ENCODE measurements at regions not wholly inside any gene's neighbourhood (a gene's known extent, or its start where the extent isn't known, plus 50 kb on each side); places are given as distances from the start of the nearest gene placed in this dataset.
"Not testable (repeated sequence)": the region's sequence is repeated elsewhere in the genome, so short reads cannot be mapped to it uniquely, and the experiment has no call there.

- no peaks in the 10 kb centered on the region for H3K9me3 ChIP-seq (ENCODE audit: severe bottlenecking)
- no peak for TF ChIP-seq CTCF (IDR thresholded peaks at IDR 0.05; ENCODE audit: low read depth, low read length)
- no peak overlapping the region for H3K4me3 ChIP-seq (ENCODE audit: low read depth, low read length)
- no peaks in the 10 kb centered on the region for H3K36me3 ChIP-seq
- H3K27ac ChIP-seq: no peak overlapping the region
- no peak for DNase-seq
- peaks cover 27% of the 10 kb centered on the region for H3K27me3 ChIP-seq (ENCODE audit: insufficient read depth, low read depth, severe bottlenecking)
Observed at GRCh38 chr2:103196802-103197201, 435.0 kb downstream of the TMEM182 start.

- not testable (repeated sequence) for DNase-seq; H3K4me3 ChIP-seq (ENCODE audit: low read depth, low read length); H3K9me3 ChIP-seq (ENCODE audit: severe bottlenecking); H3K27ac ChIP-seq; H3K36me3 ChIP-seq
- peaks cover 20% of the 10 kb centered on the region for H3K27me3 ChIP-seq (ENCODE audit: insufficient read depth, low read depth, severe bottlenecking)
Observed at GRCh38 chr2:103200774-103201173, 438.9 kb downstream of the TMEM182 start.

GRCh38 chr2:103208916-103209315 is 447.1 kb downstream of the TMEM182 start:
- no peaks in the 10 kb centered on the region for H3K36me3 ChIP-seq
- H3K4me3 ChIP-seq (ENCODE audit: low read depth, low read length): no peak overlapping the region
- no peak for TF ChIP-seq CTCF (IDR thresholded peaks at IDR 0.05; ENCODE audit: low read depth, low read length)
- H3K9me3 ChIP-seq (ENCODE audit: severe bottlenecking): no peaks in the 10 kb centered on the region
- H3K27ac ChIP-seq: no peak overlapping the region
- DNase-seq: no peak
- peaks cover 18% of the 10 kb centered on the region for H3K27me3 ChIP-seq (ENCODE audit: insufficient read depth, low read depth, severe bottlenecking)

GRCh38 chr2:103213028-103213542 is 451.3 kb downstream of the TMEM182 start:
- Histone ChIP-seq H3K9me3 (ENCODE audit: severe bottlenecking) (no peaks in the 10 kb centered on the region), H3K36me3 (no peaks in the 10 kb centered on the region), H3K4me3 (ENCODE audit: low read depth, low read length) (no peak overlapping the region), H3K27ac (no peak overlapping the region), H3K27me3 (ENCODE audit: insufficient read depth, low read depth, severe bottlenecking) (peaks cover 44% of the 10 kb centered on the region)
- TF ChIP-seq CTCF (IDR thresholded peaks at IDR 0.05; ENCODE audit: low read depth, low read length): no peak
- no peak for DNase-seq

GRCh38 chr2:103218516-103218915 is 456.7 kb downstream of the TMEM182 start:
- TF ChIP-seq CTCF (IDR thresholded peaks at IDR 0.05; ENCODE audit: low read depth, low read length): no peak

GRCh38 chr2:103219398-103219797 is 457.6 kb downstream of the TMEM182 start:
- no peaks in the 10 kb centered on the region for H3K9me3 ChIP-seq (ENCODE audit: severe bottlenecking)
- no peak for TF ChIP-seq CTCF (IDR thresholded peaks at IDR 0.05; ENCODE audit: low read depth, low read length)
- H3K27me3 ChIP-seq (ENCODE audit: insufficient read depth, low read depth, severe bottlenecking): peaks cover 57% of the 10 kb centered on the region
- no peak overlapping the region for H3K4me3 ChIP-seq (ENCODE audit: low read depth, low read length)
- H3K27ac ChIP-seq: no peak overlapping the region
- DNase-seq: no peak
- H3K36me3 ChIP-seq: no peaks in the 10 kb centered on the region

More at GRCh38 chr2:103218516-103218915, 456.7 kb downstream of the TMEM182 start:
- Histone ChIP-seq H3K36me3 (no peaks in the 10 kb centered on the region), H3K4me3 (ENCODE audit: low read depth, low read length) (no peak overlapping the region), H3K27ac (no peak overlapping the region), H3K27me3 (ENCODE audit: insufficient read depth, low read depth, severe bottlenecking) (peaks cover 54% of the 10 kb centered on the region), H3K9me3 (ENCODE audit: severe bottlenecking) (no peaks in the 10 kb centered on the region)
- DNase-seq: no peak

All from WERI-Rb-1 (cell line).